HG02870 (cell line): ENCODE measurements at regions not wholly inside any gene's neighbourhood (a gene's known extent, or its start where the extent isn't known, plus 50 kb on each side); places are given as distances from the start of the nearest gene placed in this dataset.

ENCODE experiments used
- ATAC-seq: cut with Tn5 transposase; IDR thresholded peaks from one replicate; pipeline ENCODE4 v1.9.1; 2021; ENCODE audit warnings: mild to moderate bottlenecking, moderate library complexity; ENCODE audit not compliant: unreplicated experiment

DNA sequence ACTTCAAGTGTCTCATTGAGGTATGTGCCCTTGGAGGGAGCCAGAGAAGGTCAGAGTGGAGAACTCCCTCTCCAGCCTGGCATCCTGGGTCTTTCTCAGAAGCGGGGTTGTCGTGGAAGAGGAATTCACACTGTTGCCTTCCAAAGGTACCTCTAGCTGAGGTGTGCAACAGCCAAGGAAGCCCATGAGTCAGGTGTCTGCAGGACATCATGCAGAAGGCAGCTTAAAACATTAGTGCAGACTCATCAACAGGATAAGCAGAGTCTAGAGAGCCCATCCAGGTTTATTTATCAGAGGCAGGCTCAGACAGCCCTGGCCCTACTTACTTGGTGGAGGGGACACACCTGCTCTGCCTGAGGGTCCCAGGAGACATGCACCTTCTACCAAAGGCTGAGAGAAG is 95.6 kb upstream of the TPM1 start:
- ATAC-seq, result no peak

DNA sequence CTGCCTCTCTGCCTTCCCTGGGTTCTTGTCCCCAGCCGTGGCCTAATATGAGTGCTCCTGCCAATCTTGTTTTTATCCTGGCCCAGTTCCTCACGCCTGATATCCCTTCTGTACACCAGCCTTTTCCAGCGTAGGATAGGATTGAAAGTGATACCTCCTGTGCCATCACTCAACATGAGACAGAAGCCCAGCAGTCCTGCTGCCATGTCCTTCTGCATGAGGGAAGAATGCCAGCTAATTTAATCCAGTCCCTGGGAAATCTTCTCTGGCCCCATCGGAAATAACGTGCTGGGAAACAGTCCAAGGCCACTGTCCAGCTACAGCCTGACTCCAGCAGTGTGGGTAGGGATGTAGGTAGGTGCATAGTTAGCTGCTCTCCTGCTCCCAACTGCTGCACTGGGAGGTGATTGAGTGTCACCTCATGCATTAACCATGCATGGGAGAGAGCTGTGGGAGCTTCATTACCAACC is 92.0 kb upstream of the TPM1 start:
- ATAC-seq, result no peak

DNA sequence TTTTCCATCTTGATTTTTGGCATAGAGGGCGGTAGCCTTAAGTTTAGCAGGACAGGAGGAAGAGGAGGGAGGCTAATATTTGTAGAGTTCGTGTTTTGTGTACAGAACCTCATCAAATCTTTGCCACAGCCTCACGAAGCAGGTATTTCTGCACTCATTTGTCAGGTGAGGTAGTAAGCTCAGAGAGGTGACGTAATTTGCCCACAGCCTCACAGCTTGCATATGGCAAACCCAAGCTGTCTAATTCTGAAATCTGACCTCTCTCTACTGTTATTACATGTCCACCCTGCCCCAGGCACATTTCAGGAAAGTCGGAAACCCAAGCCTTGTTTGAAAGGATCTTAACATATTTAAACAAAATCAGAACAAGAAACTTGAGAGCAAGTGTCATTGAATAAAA is 91.1 kb upstream of the TPM1 start:
- no peak for ATAC-seq

DNA sequence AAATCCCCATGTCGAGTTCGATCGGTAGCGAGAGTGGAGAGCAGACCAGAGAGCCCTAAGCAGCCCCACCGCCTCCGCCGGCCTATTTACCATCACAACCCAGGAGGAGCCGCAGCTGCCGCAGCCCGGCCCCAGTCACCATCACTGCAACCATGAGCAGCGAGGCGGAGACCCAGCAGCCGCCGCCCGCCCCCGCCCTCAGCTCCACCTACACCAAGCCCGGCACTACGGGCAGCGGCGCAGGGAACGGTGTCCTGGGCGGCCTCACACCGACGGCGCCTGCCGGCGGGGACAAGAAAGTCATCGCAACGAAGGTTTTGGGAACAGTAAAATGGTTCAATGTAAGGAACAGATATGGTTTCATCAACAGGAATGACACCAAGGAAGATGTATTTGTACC is 89.5 kb upstream of the TPM1 start:
- ATAC-seq, result no peak

DNA sequence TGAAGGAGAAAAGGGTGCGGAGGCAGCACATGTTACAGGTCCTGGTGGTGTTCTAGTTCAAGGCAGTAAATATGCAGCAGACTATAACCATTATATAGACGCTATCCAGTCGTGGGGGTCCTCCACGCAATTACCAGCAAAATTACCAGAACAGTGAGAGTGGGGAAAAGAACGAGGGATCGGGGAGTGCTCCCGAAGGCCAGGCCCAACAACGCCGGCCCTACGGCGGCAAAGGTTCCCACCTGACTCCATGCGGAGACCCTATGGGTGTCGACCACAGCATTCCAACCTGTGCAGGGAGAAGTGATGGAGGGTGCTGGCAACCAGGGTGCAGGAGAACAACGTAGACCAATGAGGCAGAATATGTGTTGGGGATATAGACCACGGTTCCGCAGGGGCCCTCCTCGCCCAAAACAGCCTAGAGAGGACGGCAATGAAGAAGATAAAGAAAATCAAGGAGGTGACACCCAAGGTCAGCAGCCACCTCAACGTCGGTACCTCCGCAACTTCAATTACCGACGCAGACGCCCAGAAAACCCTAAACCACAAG is 89.0 kb upstream of the TPM1 start:
- no peak for ATAC-seq

DNA sequence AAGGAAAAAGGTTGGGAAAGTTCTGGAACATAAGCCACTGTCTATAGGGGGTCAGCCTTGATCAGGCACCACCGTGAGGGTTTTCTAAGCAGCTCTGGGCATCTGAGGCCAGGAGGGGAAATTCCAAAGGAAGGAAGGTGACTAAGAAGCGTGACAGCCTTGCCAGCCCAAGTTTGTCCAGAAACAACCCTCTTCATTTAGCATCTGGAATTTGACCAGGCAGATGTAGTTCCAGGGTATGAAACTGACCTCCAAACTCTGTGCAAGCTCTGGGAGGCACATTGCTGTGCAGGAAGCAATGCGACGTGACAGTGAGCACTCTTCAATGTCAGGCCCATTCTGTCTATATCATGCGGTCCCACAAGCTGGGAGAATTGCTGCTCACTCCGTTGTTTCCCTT is 85.4 kb upstream of the TPM1 start:
- no peak for ATAC-seq

DNA sequence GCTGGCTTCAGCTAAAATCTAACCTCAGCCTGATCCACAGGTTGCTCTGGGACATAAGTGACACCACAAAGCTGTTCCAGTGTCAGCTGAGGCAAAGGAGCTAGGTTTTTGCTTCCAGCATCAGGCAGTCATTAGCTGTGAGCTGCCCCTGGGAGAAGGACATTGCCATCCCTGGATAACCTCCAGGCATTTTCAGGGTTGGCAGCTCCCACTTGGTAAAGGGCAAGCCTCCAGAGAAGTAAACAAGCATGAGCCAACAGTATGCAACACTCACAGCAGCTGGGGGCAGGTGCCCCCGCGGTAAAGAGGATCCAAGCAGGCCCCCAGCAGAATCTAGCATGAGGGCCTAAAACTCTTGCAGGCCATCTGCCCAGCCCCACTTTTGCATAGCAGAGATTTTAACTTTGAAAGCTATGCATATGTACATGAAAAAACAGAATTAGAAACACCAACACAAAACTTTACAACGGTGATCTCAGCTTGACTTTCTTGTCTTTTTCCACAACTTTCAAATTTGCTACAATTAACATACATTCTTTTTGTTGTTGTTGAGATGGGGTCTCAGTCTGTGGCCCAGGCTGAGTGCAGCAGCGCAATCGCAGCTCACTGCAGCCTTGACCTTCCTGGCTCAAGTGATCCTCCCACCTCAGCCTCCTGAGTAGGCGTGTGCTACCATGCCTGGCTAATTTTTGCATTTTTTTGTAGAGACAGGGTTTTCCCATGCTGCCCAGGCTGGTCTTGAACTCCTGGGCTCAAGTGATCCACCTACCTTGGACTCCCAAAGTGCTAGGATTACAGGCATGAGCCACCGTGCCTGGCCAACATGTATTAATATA is 83.8 kb upstream of the TPM1 start:
- ATAC-seq, result no peak

DNA sequence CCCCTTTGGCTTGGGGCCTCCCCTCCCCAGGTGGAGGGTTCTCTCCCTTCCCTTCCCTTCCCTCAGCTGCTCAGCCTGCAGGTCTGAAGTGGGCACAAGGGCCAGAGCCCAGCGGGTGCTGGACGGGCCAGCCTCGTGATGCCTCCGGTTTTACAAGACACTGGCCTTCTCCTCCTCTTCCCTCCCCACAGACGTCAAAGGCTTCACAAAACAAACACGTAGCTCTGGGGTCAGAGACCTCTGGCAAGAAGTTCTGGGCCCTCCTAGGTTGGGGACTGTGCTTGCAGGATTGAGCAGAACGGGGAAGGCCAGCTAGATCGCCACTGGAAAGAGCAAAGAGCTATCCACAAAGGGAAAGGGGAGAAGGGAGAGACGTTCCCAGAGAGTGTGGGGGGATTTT is 81.4 kb upstream of the TPM1 start:
- ATAC-seq, result no peak

DNA sequence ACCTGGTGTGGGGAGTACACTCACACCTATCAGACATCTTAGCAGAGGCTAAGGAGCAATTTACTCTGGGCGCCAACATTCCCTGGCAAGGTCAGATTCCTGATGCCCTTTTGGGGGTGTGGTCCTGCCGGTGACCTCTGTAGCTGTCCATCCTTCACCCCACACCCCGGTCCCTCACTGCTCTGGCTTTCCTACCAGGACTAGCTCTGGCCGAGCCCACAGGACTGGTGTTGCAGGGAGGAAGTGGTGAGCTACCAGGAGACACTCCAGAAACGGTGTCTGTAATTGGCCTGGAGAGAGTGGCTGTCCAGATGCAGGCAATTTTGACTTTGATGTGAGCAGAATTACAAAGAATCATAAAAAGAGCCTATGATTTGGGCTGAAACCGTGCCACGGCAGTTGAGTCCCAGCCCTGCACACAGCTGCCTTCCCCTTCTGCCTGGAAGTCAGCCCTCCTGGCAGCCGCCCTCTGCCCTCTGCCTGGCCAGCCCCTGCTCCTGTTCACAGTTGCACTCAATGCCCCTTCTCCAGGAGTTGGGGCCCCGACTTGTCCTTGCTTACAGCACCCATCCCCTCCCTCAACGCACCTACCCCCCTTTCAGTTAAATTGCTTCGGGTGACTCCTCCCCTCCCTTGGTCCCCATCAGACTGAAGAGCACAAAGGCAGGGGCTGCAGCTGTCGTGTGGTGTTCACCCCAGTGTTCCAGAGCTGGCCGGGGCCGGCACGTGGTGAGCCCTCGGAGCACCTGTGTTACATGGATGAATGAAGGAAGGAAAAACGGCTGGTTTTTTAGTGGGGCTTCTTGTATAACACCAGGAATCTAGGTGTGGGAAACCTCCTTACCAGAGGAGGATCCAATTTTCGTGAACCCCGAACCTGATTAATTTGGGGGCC is 80.2 kb upstream of the TPM1 start:
- no peak for ATAC-seq

DNA sequence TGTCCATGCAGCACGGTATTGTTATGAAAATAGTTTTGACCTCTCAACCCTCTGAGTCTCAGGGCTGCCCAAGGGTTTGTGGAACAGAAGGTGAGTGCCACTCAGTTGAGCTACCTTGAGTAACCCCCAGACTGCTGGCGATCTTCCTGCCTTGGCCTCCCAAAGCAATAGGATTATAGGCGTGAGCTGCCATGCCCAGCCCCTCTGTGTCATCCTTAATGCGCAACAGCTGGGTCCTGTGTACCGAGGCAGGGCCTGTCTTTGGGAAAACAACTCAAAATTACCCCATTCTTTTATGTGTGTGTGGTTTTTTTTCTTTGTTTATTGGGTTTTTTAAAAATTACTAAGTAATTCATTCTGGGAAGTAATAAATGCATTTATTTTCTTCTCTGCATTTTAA is 78.3 kb upstream of the TPM1 start:
- ATAC-seq, result no peak

DNA sequence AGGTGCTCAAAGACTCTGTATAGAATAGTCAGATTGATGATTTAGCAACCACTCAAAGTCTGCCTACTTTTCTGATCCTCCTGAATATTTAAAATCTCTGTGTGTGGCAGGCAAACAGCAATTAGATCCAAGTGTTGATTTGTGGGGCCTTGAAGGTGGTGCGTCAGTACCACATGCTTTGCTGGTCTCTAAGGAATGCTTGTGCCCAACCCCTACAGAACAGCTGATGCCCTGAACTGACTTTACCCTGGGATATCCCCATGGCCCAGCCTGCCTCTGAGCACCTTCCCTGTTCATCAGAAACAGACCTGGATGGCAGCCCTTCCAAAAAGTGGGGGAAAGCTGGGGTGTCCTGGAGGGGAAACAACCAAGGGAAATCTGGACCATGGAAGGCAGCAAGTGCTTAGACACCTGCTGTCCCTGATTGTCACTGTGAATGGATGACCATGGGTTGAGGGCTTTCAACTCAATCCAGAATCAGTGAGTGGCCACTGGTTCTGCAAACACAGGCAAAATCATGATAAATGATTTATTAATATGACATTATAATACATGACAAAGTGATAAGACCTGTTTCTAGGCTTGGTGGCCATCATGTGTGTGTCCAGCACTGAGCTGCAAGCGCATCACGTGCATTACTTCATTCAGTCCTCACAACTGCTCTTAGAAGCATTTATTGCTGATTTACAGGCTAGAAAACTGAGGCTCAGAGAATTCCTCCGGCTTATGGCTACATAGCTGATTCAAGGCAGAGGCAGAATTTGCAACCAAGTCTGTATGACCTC is 76.1 kb upstream of the TPM1 start:
- no peak for ATAC-seq

DNA sequence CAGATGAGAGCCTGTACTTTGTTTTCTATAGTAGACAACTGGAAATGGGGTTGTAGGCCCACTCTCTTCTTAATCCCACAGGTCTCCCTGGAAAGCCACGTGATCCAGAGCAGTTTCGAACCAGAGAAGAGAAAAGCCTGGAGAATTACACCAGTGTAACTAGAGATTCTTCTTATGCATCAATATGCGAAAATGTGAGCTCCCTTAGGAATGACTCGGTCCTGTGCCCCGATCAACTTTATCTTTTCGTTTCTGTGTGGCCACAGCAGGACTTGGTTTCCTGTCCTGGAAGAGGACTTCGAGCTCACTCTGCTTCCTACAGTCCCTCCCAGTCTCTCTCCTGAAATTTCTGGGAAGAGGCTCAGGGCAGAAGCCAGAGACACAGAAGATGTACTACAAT is 73.8 kb upstream of the TPM1 start:
- no peak for ATAC-seq

DNA sequence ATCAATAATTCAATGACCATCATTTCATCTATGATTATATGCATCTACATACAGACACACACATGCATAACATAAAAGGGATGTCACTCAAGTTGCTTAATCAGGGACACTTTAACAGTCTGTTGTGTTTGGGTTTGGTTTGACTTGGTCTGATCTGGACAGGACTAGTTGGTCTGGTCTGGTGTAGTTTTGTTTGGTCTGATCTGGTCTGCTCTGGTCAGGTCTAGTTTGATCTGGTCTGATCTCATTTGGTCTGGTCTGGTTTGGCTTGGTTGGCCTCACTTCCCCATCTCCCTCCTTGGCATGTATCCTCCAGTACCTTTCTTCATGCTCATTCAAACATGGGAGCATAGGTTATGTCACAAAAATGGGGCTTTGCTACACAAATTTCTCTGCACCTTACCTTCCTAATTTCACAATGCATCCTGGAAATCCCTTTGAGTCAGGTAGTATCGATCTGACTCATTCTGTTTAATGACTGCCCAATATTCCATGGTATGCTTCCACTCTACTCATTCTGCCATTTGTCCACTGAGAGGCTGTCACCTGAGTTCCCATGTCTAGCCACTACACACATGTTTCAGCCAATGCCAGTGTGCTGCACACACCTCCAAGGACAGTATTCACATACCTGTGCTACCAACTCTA is 73.0 kb upstream of the TPM1 start:
- no peak for ATAC-seq

DNA sequence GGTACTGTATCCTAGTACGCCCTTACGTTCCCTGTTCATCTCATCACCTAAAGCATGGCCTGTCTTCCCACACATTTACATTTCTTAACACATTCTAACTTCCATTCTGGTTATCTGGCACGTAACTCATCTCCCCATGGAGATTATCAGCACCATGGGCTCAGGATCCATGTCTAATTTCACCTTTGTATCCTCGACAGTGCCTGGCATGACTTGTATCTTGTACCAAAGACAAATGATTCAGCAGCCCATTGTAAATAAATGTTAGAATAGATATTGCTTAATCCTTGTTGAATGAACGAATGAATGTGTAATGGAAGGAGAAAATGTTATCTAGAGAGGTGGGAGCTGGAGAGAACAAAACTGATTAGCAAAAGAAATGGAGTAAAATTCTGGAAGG is 69.7 kb upstream of the TPM1 start:
- no peak for ATAC-seq

DNA sequence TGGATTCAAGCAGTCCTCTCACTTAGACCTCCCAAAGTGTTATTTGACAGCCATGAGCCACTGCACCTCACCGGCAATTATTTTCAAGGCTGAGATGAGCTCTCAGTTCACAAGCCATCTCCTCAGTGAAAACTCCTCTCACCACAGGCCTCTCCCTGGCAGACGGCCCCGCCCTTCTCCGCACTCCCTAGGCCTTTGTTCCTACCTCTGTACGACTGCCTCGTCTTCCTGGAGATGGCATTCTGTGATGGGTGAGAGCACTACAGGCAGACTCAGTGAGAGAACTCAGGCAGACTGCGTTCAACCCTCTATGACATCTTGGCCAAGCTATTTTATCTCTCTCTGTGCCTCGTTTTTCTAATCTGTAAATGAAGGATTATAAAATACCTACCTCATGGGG is 67.0 kb upstream of the TPM1 start:
- ATAC-seq, result no peak

DNA sequence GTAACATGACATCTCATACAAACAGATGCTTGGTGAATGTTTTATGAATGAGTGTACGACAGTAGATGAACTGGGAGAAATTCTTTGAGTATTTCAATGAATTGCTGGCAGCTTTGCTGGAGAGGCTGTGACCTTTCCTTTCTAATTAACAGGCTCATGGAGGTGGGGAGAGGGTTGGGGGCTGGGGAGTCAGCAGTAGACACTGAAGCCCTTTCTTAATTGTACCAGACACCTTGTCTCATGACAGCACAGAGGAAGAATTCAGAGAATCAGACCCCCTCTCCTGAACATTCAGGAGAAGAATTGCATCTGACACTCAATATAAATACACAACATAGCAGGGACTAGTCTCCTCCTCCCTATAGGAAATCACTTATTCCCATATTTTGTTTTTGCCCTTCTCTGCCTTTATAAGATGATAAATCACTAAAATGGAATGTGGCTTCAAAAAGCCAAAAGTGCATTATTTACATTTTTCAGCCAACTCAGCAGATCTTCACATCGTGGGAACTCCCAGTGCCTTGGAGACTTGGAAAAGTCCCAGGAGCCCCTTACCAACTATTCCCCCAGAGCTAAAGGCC is 66.2 kb upstream of the TPM1 start:
- ATAC-seq, result no peak

DNA sequence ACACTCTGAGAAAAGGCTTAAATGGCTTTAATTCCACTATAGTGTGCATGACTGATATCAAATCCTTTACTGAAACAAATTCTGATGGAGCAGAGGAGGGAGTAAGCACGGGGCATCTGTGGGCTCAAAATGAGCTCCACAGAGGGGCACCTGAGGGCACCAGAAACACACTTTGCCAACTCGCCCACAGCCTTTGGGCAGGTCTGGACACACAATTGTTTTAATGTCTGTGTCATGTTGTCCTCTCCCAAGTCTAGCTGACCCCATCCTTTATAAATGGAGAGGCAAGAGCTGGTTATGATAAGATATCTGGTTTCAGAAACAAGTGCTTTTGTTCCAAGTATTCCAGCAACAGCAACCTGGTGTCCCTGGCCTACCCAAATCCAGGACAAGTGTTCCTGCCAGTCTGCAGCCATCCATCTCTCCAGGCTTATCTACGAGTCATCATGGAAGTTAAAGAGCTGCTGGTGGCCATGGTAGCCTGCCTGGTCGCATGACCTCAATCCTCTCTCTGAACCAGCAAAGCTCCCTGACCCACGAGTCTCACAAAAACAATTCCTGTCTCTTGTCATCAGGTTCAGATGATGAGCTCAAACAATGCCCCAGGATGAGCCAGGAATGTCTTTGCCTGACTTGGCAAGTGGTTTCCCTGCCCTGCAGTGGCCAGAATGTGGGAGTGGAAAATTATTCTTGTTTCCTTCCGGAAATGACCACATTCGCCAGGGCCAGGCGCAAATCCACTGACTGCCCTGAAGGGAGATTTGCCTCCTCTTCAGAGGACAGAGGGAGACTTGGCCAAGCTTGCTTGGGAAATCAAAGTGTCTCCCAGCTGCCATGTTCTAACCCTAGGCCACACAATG is 64.4 kb upstream of the TPM1 start:
- ATAC-seq, result no peak

DNA sequence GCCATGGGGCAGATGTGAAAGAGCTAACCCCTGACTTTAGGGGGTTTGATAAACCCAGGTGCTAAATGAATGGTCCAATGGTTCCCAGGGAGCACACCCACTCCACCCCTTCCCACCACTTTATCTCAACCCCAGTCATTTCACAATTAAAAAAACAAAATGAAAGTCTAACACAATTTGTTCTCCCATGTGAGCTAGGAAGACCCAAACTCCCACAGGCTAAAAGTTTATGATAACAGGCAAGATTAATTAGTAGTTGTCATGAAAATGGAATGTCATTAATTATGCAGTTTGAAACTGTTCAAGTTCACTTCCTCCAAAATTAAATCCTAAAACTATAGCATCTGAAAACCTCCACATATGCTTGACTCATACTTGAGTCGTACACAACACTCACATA is 63.3 kb upstream of the TPM1 start:
- ATAC-seq, result no peak

DNA sequence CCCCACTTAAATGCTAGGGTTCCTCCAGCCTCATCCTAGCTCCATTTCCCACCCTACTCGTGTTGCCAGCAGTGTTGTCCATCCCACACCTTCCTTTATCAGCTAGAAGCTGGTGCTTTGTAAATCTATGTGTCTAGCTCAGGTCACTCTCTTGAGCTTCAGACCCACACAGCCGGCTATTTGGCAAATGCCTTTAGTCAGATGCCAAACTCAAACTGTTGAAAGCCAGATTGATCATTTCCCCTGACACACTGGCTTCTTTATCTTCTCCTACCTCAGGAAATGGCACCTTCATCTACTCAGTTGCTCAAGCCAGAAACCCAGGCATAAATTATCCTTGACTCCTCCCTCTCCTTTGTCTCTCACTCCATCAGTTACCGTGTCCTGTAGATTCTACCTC is 61.5 kb upstream of the TPM1 start:
- ATAC-seq, result no peak
